SK-N-DZ (cell line): ENCODE measurements at regions not wholly inside any gene's neighbourhood (a gene's known extent, or its start where the extent isn't known, plus 50 kb on each side); places are given as distances from the start of the nearest gene placed in this dataset.

Experiments
- DNase-seq: peaks from one replicate; pipeline ENCODE4 v3.0.0-alpha.2; 2015; ENCODE audit warnings: low spot score

GRCh38 chrX:22660756-22661155 lies 339.0 kb upstream of the DDX53 start:
- no peak for DNase-seq

GRCh38 chrX:22662776-22663175 lies 337.0 kb upstream of the DDX53 start:
- DNase-seq = no peak

- peak; percentile 1 for DNase-seq
Measured at GRCh38 chrX:22664826-22665225, 334.9 kb upstream of the DDX53 start.

- DNase-seq = no peak
Measured at GRCh38 chrX:22665818-22666217, 333.9 kb upstream of the DDX53 start.

- no peak for DNase-seq
Measured at GRCh38 chrX:22666441-22666840, 333.3 kb upstream of the DDX53 start.

GRCh38 chrX:22674932-22675331 lies 324.8 kb upstream of the DDX53 start:
- no peak for DNase-seq

GRCh38 chrX:22686138-22686541 lies 313.6 kb upstream of the DDX53 start:
- DNase-seq = peak; percentile 3

GRCh38 chrX:22689290-22689689 lies 310.5 kb upstream of the DDX53 start:
- DNase-seq = no peak

- no peak for DNase-seq
Measured at GRCh38 chrX:22690116-22690515, 309.6 kb upstream of the DDX53 start.

GRCh38 chrX:22691966-22692565 lies 307.7 kb upstream of the DDX53 start:
- no peak for DNase-seq

GRCh38 chrX:22698151-22698550 lies 301.6 kb upstream of the DDX53 start:
- no peak for DNase-seq

GRCh38 chrX:22699581-22700091 lies 300.1 kb upstream of the DDX53 start:
- DNase-seq = no peak

- no peak for DNase-seq
Measured at GRCh38 chrX:22712942-22713341, 286.8 kb upstream of the DDX53 start.

- no peak for DNase-seq
Measured at GRCh38 chrX:22730542-22730941, 269.2 kb upstream of the DDX53 start.

GRCh38 chrX:22737541-22737940 lies 262.2 kb upstream of the DDX53 start:
- no peak for DNase-seq

- no peak for DNase-seq
Measured at GRCh38 chrX:22739276-22739675, 260.5 kb upstream of the DDX53 start.

- DNase-seq = no peak
Measured at GRCh38 chrX:22740836-22741235, 258.9 kb upstream of the DDX53 start.

- no peak for DNase-seq
Measured at GRCh38 chrX:22742174-22742573, 257.6 kb upstream of the DDX53 start.

- no peak for DNase-seq
Measured at GRCh38 chrX:22746081-22746480, 253.7 kb upstream of the DDX53 start.

- DNase-seq = peak; percentile 56
Measured at GRCh38 chrX:22748093-22748999, 251.4 kb upstream of the DDX53 start.

- no peak for DNase-seq
Measured at GRCh38 chrX:22758807-22759481, 240.8 kb upstream of the DDX53 start.

- DNase-seq = no peak
Measured at GRCh38 chrX:22760513-22761057, 239.2 kb upstream of the DDX53 start.
